ENCODE measurements at regions not wholly inside any gene's neighbourhood (a gene's known extent, or its start where the extent isn't known, plus 50 kb on each side); places are given as distances from the start of the nearest gene placed in this dataset.

GRCh38 chr14:61148742-61149350 lies 132.3 kb downstream of the TMEM30B start:
- Histone ChIP-seq H3K23ac (ENCODE audit: insufficient read length) (no peak overlapping the region), H3K79me2 (ENCODE audit: control insufficient read depth in 1 of 2, insufficient read depth in 2 of 2, low read length in 2 of 2) (no peaks in the 10 kb centered on the region), H3K36me3 (ENCODE audit: control insufficient read depth in 2 of 4, insufficient read depth in 4 of 4, low read length in 3 of 4) (0 out of 8 replicates have a peak, but pooled peaks cover 0 to 3% (median 0%) of the 10 kb centered on the region in 4 experiments), H2BK12ac (ENCODE audit: low read depth, low read length) (no peak overlapping the region), H3K4me3 (ENCODE audit: extremely low read depth in 1 of 4, insufficient read depth in 2 of 4, low read depth in 3 of 4, low read length in 4 of 4) (no peak overlapping the region), H4K8ac (ENCODE audit: extremely low read depth, insufficient read depth, low read length) (no peak overlapping the region), H3K56ac (replicated peaks; ENCODE audit: insufficient read length, low read depth, low read length) (no peak overlapping the region), H3K18ac (ENCODE audit: extremely low read depth, low read length) (no peak overlapping the region), H3K79me1 (ENCODE audit: low read depth, low read length) (no peaks in the 10 kb centered on the region), H3K4me2 (ENCODE audit: insufficient read depth in 1 of 2, low read depth in 2 of 2, low read length in 2 of 2) (no peak overlapping the region), H3K4ac (replicated peaks; ENCODE audit: insufficient read length, low read depth, low read length) (no peak overlapping the region), H3K9me3 (ENCODE audit: insufficient read depth in 2 of 2, low read depth in 1 of 2, low read length in 1 of 2) (peaks cover 11 to 13% of the 10 kb centered on the region in 2 experiments), H2BK5ac (ENCODE audit: low read depth, low read length) (no peak overlapping the region), H2AFZ (ENCODE audit: low read length) (no peak overlapping the region), H2BK20ac (ENCODE audit: low read length) (no peak overlapping the region), H3K4me1 (replicated peaks in 1 of 4; ENCODE audit: control insufficient read depth in 3 of 4, insufficient read depth in 4 of 4, low read length in 3 of 4) (peaks cover 3 to 9% (median 6%) of the 10 kb centered on the region in 4 experiments), H3K9ac (replicated peaks in 1 of 4; ENCODE audit: extremely low read depth in 1 of 4, low read depth in 3 of 4, low read length in 3 of 4) (no peak overlapping the region), H2BK120ac (replicated peaks; ENCODE audit: low read depth, low read length) (no peak overlapping the region), H3K27ac (ENCODE audit: low read depth, low read length) (no peak overlapping the region), H4K20me1 (replicated peaks in 1 of 2; ENCODE audit: control insufficient read depth in 1 of 2, insufficient read depth in 2 of 2, low read length in 2 of 2) (no peaks in the 10 kb centered on the region), H2BK15ac (ENCODE audit: low read length) (no peak overlapping the region), H3K27me3 (replicated peaks in 1 of 4; ENCODE audit: control insufficient read depth in 3 of 4, extremely low read depth in 1 of 4, insufficient read depth in 3 of 4, low read length in 3 of 4) (no peaks in the 10 kb centered on the region; a peak in 1 of 7 replicates), H4K5ac (ENCODE audit: insufficient read length, low read depth, low read length) (no peak overlapping the region), H3K14ac (ENCODE audit: insufficient read length) (no peak overlapping the region), H2AK5ac (ENCODE audit: low read depth, low read length) (no peak overlapping the region), H4K91ac (replicated peaks; ENCODE audit: insufficient read length, low read length) (no peak overlapping the region), H3K23me2 (ENCODE audit: low read depth, low read length) (no peaks in the 10 kb centered on the region)
- ChIA-PET CTCF (ENCODE audit: partially characterized antibody) (no interaction called here), POLR2A (ENCODE audit: partially characterized antibody) (no interaction called here)
- 96% methylated on average over 4 of the region's 4 CpGs; no CpG with 5 or more reads in 1 of the 2 experiments for WGBS, 2 experiments (ENCODE audit: extremely low coverage in 1 of 2, insufficient coverage in 1 of 2, insufficient read length in 1 of 2, insufficient replicate concordance in 2 of 2, low coverage in 1 of 2, low lambda C conversion rate in 2 of 2, missing lambda C conversion rate in 1 of 2)
- DNase-seq (ENCODE audit: low read depth in 1 of 2, low spot score in 2 of 2) (no peak), FAIRE-seq (no peak)
- no peak for TF ChIP-seq CREB1 (IDR thresholded peaks at IDR 0.05)
